ENCODE measurements at regions not wholly inside any gene's neighbourhood (a gene's known extent, or its start where the extent isn't known, plus 50 kb on each side); places are given as distances from the start of the nearest gene placed in this dataset.

DNA sequence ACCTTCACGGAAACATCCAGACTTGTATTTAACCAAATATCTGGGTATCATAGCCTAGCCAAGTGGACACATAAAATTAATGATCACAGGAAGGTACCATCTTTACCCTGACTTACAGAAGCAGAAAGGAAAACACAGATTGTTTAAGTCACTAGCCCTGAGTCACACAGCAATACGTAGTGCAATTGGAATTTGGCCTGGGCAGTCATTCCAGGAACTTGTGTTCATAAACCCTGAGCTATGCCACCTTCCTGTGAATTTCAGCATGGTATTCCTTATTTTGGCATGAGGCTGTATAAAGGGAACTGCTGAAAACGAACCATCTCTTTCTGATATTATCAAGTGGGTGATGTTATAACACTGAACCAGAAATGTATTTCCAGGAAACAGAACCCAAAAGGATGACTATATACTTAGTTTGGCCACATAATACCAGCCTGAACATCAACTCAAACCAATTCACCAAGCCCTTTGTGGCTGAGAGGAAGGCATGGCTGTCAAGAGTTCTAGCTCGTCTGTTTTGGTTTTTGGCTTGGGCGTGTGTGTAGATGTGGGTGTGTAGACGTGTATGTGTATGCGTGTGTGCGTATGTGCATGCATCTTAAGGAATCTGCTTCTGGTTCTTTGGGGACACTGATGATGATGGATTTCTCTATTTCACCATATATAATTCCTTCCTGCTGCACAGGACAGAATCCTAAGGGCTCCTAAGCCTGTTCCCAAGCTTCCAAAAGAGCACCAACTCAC, 533.4 kb upstream of the ID2 start:
- no peak overlapping the region for H2AFZ ChIP-seq (ENCODE audit: low read depth, low read length)
- H3K9me3 ChIP-seq (ENCODE audit: low read length): no peaks in the 10 kb centered on the region
- H3K36me3 ChIP-seq (ENCODE audit: insufficient read depth, low read length): no peaks in the 10 kb centered on the region
- no peaks in the 10 kb centered on the region for H3K4me1 ChIP-seq (ENCODE audit: insufficient read depth, low read length)
- no peaks in the 10 kb centered on the region for H3K27me3 ChIP-seq (ENCODE audit: insufficient read depth, low read length)
- no peak overlapping the region for H3K4me3 ChIP-seq (ENCODE audit: low read length)

DNA sequence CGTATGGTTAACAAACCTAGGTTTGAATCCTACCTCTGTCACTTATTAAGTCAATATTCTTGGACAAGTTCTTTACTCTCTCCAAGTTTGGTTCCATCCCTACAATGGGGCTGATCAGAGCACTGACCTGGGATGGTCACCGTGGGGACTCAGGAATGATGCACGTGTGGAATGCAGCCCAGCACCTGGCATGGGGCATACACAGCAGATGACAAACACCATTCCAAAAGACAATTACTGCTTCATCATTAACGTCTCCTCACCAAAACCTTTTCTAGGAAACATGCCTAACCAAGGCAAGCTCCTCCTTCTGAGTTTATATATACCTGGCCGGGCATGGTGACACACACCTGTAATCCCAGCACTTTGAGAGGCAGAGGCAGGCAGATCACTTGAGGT, 532.9 kb upstream of the ID2 start:
- H3K27me3 ChIP-seq (ENCODE audit: insufficient read depth, low read length): no peaks in the 10 kb centered on the region
- no peak overlapping the region for H2AFZ ChIP-seq (ENCODE audit: low read depth, low read length)
- H3K4me1 ChIP-seq (ENCODE audit: insufficient read depth, low read length): no peaks in the 10 kb centered on the region
- no peaks in the 10 kb centered on the region for H3K36me3 ChIP-seq (ENCODE audit: insufficient read depth, low read length)
- no peak overlapping the region for H3K4me3 ChIP-seq (ENCODE audit: low read length)
- H3K9me3 ChIP-seq (ENCODE audit: low read length): no peaks in the 10 kb centered on the region

DNA sequence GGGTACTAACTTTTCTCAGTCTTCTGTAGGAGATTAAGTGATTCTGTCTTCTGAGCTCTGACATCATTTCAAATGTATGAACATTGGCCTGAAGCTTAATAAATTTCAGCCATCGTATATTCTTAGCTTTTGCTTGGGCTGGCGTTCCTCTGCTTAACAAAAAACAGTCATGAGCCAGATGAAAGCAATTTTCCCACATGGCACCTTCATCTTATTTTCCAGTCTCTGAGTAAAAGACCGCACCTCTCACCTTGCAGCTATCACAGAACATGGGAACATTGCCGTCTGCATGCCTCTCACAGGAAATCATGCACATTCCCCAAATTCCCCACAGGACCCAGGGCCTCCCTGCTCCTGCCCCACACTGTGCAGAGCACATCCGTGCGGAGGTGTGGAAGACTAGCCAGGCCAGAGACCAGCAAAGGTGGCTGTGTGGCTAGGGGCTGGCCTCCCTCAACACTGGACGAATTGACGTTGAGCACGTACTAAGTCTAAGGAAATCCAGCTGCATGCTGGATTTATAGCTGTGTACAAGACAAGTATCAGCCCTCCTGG, 531.8 kb upstream of the ID2 start:
- Histone ChIP-seq H3K4me1 (ENCODE audit: insufficient read depth, low read length) (no peaks in the 10 kb centered on the region), H3K9me3 (ENCODE audit: low read length) (no peaks in the 10 kb centered on the region), H3K27me3 (ENCODE audit: insufficient read depth, low read length) (no peaks in the 10 kb centered on the region), H2AFZ (ENCODE audit: low read depth, low read length) (no peak overlapping the region), H3K4me3 (ENCODE audit: low read length) (no peak overlapping the region), H3K36me3 (ENCODE audit: insufficient read depth, low read length) (no peaks in the 10 kb centered on the region)

DNA sequence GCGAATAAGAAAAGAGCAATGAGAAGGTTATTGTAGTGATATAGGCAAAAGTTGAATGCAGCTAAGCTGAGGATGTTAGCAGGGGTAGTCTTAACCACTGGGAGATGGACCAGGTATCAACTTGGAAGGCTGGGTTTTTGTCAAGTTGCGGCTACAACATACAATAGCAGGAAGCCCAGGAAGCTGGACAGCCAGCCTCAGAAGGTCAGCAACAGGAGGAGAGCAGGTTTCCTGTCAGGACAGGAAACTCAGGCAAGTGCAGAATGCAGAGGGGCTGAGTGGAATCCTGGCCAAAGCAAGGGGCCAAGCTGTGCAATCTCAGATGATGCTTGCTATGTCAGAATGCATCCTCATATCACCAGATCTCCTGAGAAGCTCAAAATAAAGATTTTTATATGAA, 530.0 kb upstream of the ID2 start:
- Histone ChIP-seq H3K27me3 (ENCODE audit: insufficient read depth, low read length) (no peaks in the 10 kb centered on the region), H3K36me3 (ENCODE audit: insufficient read depth, low read length) (no peaks in the 10 kb centered on the region), H3K9me3 (ENCODE audit: low read length) (no peaks in the 10 kb centered on the region), H3K4me1 (ENCODE audit: insufficient read depth, low read length) (no peaks in the 10 kb centered on the region), H3K4me3 (ENCODE audit: low read length) (no peak overlapping the region), H2AFZ (ENCODE audit: low read depth, low read length) (no peak overlapping the region)

DNA sequence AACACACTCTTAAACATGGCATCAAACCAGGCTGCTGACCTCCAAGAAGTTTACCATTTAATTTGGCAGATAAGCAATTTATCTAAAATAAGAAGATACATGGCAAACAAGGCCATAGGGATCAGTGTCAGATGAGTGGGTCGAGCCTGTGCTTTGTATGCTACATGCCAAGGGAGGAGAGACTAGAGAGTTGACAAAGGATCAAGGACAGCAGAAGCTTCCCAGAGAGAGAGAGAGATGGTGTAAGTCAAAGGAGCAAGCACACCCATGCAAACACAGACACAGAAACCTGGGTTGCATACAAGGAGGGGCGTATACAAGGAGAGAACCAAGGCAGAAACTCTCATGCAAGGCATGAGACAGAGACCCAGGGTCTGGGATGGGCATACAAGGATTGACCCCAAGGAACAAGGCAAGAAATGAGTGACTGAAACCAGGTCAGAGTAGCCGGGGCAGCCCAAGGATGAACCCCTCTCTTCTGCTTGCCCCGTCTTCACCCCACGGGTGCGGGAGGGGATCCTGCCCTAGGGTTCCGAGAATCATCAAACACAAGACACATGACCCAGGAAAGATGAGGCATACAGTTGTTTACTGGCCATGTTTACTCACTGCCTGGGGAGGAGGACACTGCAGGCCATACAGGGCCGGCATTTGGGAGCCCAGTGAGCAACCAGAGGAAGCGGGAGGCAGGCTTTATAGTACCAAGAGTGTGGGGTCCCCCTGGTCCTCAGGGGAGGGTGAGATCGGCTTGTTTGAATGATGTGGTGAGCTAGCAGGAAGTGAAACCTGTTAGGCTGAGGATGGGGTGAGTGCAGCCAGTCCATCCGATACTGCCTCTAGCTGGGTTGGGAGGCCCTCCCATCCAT, 529.2 kb upstream of the ID2 start:
- no peak overlapping the region for H2AFZ ChIP-seq (ENCODE audit: low read depth, low read length)
- no peak overlapping the region for H3K4me3 ChIP-seq (ENCODE audit: low read length)
- H3K9me3 ChIP-seq (ENCODE audit: low read length): no peaks in the 10 kb centered on the region
- no peaks in the 10 kb centered on the region for H3K27me3 ChIP-seq (ENCODE audit: insufficient read depth, low read length)
- H3K36me3 ChIP-seq (ENCODE audit: insufficient read depth, low read length): no peaks in the 10 kb centered on the region
- peaks cover 6% of the 10 kb centered on the region for H3K4me1 ChIP-seq (ENCODE audit: insufficient read depth, low read length)

DNA sequence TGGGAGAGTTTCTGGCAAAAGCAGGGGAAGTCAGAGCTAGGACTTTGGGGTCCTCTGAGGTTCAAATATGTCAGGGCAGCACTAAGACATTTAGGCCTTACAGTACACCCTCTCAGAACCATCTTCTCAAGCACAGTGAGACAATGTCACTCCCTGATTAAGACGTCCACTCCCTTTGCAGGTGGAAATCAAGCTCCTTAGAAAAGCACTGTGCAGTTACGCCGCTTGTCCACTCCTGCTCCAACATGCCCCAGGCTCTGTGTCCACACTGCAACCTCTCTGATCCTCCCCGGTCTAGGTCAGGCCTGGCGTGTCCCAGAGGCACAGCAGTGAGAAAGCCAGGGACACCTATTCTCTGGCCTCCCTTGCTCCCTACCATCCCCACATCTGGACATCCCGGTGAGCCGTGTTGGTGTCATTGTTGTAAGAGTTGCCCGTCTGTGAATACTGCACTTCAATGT, 528.6 kb upstream of the ID2 start:
- H3K9me3 ChIP-seq (ENCODE audit: low read length): no peaks in the 10 kb centered on the region
- peaks cover 12% of the 10 kb centered on the region for H3K4me1 ChIP-seq (ENCODE audit: insufficient read depth, low read length)
- no peaks in the 10 kb centered on the region for H3K36me3 ChIP-seq (ENCODE audit: insufficient read depth, low read length)
- H3K27me3 ChIP-seq (ENCODE audit: insufficient read depth, low read length): no peaks in the 10 kb centered on the region
- H3K4me3 ChIP-seq (ENCODE audit: low read length): no peak overlapping the region
- no peak overlapping the region for H2AFZ ChIP-seq (ENCODE audit: low read depth, low read length)

DNA sequence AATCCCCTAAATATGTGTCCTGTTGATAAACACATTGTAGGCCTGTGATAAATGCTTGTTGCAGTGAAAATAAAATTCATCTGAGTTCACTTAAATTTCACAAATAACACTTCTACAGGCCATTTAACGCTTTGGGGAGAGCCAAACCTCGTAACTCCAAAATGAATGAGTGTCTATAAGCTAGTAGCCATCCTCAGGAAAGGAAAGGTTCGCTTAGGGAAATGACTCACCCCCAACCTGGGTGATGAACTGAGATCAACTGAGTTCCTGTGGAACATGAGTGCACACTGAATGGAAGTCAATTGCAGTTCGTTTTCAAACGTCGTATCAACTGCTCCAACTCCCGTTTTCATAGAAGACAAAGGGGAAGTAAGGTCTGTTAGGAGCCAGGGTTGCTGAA, 527.6 kb upstream of the ID2 start:
- peaks cover 22% of the 10 kb centered on the region for H3K4me1 ChIP-seq (ENCODE audit: insufficient read depth, low read length)
- no peak overlapping the region for H3K4me3 ChIP-seq (ENCODE audit: low read length)
- no peaks in the 10 kb centered on the region for H3K27me3 ChIP-seq (ENCODE audit: insufficient read depth, low read length)
- no peaks in the 10 kb centered on the region for H3K36me3 ChIP-seq (ENCODE audit: insufficient read depth, low read length)
- no peaks in the 10 kb centered on the region for H3K9me3 ChIP-seq (ENCODE audit: low read length)
- no peak overlapping the region for H2AFZ ChIP-seq (ENCODE audit: low read depth, low read length)

DNA sequence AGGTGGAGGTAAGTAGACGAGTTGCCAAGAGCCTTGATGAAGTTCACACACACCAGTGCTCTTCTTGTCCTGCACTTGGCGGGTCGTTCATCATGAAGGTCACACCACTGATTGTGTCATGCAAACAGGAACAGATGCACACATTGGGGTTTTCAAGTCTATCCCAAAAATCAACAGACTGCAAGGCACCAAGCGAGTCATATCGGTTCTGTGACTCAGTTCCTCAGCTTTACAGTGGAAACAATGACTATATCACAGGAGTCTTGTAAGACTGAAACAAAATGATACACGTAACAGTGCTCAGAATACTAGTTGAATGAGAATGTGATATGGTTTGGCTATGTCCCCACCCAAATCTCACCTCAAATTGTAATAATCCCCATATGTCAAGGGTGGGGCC, 526.9 kb upstream of the ID2 start:
- no peak overlapping the region for H3K4me3 ChIP-seq (ENCODE audit: low read length)

DNA sequence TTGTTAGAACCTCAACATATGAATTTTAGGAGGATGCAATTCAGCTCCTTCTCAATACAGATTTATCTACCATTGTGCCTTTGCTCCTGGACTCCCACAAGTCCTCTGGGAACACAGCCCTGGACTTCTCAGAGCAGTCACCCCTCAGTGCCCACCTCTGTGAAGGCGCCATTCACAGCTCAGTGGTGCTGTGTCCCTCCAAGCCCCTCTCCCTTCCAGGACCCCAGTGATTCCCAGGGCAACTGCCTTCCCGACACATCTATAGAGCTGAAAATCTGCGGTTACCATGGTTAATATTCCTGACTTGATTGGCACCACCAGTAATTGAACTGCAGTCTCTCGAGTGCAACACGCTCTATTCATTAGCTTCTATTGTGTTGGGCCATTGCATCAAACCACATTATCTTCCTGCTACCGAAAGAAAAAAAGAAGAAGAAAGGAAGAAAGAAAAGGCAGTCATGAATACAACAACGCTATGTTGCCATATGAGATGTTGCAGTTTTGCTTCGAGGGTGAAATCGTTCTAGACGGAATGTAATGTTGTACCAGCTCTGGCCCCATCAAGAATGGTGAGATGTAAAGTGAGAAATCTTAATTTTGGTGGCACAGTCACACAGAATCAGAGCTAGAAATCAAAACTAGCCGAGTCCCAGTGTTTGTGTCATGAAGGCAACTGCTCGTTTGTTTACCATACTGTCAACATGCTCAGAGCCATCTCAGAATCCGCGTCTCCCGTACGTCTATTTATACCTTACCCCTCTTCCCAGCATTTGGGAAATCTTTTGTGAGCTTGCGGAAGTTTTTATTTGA, 524.0 kb upstream of the ID2 start:
- H3K9me3 ChIP-seq (ENCODE audit: low read length): no peaks in the 10 kb centered on the region
- H3K36me3 ChIP-seq (ENCODE audit: insufficient read depth, low read length): no peaks in the 10 kb centered on the region
- H3K4me3 ChIP-seq (ENCODE audit: low read length): no peak overlapping the region
- peaks cover 34% of the 10 kb centered on the region for H3K4me1 ChIP-seq (ENCODE audit: insufficient read depth, low read length)
- no peaks in the 10 kb centered on the region for H3K27me3 ChIP-seq (ENCODE audit: insufficient read depth, low read length)
- no peak overlapping the region for H2AFZ ChIP-seq (ENCODE audit: low read depth, low read length)

More for the DNA sequence above, 526.9 kb upstream of the ID2 start:
- Histone ChIP-seq H3K27me3 (ENCODE audit: insufficient read depth, low read length) (no peaks in the 10 kb centered on the region), H3K9me3 (ENCODE audit: low read length) (no peaks in the 10 kb centered on the region), H3K4me1 (ENCODE audit: insufficient read depth, low read length) (peaks cover 28% of the 10 kb centered on the region), H2AFZ (ENCODE audit: low read depth, low read length) (no peak overlapping the region), H3K36me3 (ENCODE audit: insufficient read depth, low read length) (no peaks in the 10 kb centered on the region)

DNA sequence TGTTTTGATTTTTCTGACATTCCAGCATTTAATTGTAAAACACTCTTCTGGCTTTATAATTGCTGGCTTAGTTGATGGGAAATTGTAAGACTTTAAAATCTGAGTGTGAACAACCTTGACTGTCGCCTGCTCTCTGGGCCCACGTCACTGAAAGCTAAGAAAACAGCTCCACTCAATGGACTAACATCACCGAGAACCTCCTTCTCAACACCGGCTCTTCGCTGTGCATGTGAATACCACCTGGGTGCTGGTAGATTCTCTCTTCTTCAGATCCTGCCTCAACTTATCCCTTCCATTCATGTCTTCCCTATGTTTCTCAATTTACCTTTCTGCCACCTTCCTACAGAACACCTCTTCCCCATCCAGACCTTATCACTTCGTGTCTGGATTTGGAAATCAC, 523.1 kb upstream of the ID2 start:
- H3K4me1 ChIP-seq (ENCODE audit: insufficient read depth, low read length): peaks cover 34% of the 10 kb centered on the region
- no peak overlapping the region for H3K4me3 ChIP-seq (ENCODE audit: low read length)
- no peaks in the 10 kb centered on the region for H3K27me3 ChIP-seq (ENCODE audit: insufficient read depth, low read length)
- H3K36me3 ChIP-seq (ENCODE audit: insufficient read depth, low read length): no peaks in the 10 kb centered on the region
- H3K9me3 ChIP-seq (ENCODE audit: low read length): no peaks in the 10 kb centered on the region
- H2AFZ ChIP-seq (ENCODE audit: low read depth, low read length): no peak overlapping the region

DNA sequence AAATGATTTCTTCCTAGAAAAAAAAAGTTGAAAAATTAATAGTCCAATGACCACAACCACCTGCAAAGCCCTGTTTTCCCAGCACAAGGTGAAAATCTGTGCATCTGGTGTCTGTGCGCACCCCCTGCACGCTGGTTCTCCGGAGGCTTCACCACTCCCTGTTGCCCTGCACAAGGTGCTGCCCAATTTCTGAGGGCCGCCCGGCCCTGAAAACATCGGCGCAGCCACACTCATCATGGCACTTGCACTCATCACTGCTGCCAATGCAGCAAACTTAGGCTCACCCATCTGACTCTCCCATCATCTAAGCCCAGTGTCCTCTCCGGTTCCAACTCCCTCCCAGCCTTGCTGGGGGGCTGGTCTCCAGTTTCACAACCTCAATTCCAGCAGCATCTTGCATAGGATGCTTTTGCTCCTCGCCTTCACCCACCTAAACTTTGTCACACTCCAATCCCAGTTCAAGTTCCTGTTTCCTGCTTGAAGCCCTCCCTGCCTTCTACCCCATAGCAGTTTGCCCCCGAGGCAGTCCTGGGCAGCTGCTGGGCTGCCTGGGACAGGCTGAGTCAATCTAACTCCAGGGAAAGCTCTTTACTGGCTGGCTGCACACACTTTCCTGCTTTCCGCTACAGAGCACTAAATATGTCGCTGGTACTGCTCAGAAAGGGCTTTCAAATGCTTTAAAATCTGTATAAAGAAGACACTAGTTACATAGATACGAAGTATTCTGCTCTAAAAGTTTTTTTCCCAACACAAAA, 522.5 kb upstream of the ID2 start:
- no peaks in the 10 kb centered on the region for H3K9me3 ChIP-seq (ENCODE audit: low read length)
- no peaks in the 10 kb centered on the region for H3K27me3 ChIP-seq (ENCODE audit: insufficient read depth, low read length)
- H2AFZ ChIP-seq (ENCODE audit: low read depth, low read length): no peak overlapping the region
- H3K4me1 ChIP-seq (ENCODE audit: insufficient read depth, low read length): peaks cover 34% of the 10 kb centered on the region
- H3K36me3 ChIP-seq (ENCODE audit: insufficient read depth, low read length): no peaks in the 10 kb centered on the region
- H3K4me3 ChIP-seq (ENCODE audit: low read length): no peak overlapping the region

DNA sequence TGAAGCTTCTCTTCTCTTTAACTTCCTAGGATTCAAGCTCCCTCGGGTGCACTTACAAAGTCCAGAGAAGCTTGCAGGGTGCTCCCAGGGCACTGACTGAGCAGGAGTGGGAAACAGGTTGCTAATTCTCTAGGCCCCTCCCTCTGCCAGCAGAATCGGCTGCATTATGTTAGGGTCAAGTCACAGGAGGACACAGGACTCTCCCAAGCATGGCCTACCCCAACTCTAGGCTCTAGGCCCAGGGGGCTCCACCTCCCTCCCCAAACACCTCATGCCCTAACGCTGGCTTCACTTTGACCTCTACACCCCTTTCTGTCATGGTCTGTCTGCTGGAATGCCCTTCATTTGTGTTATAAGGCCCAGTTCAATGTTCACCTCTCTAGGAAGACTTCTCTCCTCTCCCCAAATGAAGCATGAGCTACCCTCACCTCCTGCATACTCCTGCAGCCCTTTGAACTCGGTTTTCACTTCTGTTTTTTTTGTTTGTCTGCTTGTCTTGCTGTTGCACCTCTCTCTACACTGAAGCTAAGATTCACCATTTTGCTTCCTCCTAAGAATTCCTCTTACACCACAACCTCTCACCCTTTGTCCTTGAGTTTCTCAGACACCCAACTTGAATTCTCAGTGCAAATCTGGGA, 521.8 kb upstream of the ID2 start:
- no peak overlapping the region for H2AFZ ChIP-seq (ENCODE audit: low read depth, low read length)
- H3K4me1 ChIP-seq (ENCODE audit: insufficient read depth, low read length): peaks cover 34% of the 10 kb centered on the region
- H3K27me3 ChIP-seq (ENCODE audit: insufficient read depth, low read length): no peaks in the 10 kb centered on the region
- H3K9me3 ChIP-seq (ENCODE audit: low read length): no peaks in the 10 kb centered on the region
- no peak overlapping the region for H3K4me3 ChIP-seq (ENCODE audit: low read length)
- no peaks in the 10 kb centered on the region for H3K36me3 ChIP-seq (ENCODE audit: insufficient read depth, low read length)

Measured in neuron (in vitro differentiated cells).